ENCODE measurements at regions not wholly inside any gene's neighbourhood (a gene's known extent, or its start where the extent isn't known, plus 50 kb on each side); places are given as distances from the start of the nearest gene placed in this dataset.

DNA sequence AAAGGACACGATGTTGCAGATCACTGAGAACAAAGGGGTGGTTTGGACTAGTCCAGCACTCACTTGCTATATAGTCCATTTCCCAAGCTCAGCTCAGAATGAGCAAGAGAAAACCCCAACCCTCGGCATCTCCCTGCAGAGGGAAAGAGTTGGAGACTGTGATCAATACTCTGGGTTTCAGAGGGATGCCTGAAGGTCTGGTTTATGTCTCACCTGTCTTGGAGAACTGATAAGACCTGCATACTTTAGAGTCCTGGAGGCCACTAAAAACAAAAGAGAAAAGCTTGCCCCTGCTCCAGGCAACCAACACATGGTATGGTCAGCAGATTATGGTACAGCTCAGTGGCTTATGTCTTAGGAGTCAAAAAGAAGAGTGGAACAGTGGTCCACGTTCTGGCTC, 1006.9 kb downstream of the CDH9 start:
- Histone ChIP-seq H3K4me3 (ENCODE audit: low read depth, low read length) (no peak overlapping the region), H3K79me2 (no peaks in the 10 kb centered on the region), H3K9me3 (ENCODE audit: control insufficient read depth, low read length) (no peaks in the 10 kb centered on the region), H3K36me3 (ENCODE audit: control insufficient read depth, insufficient read depth, low read length) (no peaks in the 10 kb centered on the region), H3K9ac (no peak overlapping the region), H3K27ac (no peak overlapping the region), H3K4me1 (no peaks in the 10 kb centered on the region), H2AFZ (no peak overlapping the region), H3K4me2 (ENCODE audit: low read length) (no peak overlapping the region), H3K27me3 (ENCODE audit: control insufficient read depth, insufficient read depth, low read length) (no peaks in the 10 kb centered on the region)
- TF ChIP-seq, protein P1, sequence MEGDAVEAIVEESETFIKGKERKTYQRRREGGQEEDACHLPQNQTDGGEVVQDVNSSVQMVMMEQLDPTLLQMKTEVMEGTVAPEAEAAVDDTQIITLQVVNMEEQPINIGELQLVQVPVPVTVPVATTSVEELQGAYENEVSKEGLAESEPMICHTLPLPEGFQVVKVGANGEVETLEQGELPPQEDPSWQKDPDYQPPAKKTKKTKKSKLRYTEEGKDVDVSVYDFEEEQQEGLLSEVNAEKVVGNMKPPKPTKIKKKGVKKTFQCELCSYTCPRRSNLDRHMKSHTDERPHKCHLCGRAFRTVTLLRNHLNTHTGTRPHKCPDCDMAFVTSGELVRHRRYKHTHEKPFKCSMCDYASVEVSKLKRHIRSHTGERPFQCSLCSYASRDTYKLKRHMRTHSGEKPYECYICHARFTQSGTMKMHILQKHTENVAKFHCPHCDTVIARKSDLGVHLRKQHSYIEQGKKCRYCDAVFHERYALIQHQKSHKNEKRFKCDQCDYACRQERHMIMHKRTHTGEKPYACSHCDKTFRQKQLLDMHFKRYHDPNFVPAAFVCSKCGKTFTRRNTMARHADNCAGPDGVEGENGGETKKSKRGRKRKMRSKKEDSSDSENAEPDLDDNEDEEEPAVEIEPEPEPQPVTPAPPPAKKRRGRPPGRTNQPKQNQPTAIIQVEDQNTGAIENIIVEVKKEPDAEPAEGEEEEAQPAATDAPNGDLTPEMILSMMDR (IDR thresholded peaks at IDR 0.05): no peak

DNA sequence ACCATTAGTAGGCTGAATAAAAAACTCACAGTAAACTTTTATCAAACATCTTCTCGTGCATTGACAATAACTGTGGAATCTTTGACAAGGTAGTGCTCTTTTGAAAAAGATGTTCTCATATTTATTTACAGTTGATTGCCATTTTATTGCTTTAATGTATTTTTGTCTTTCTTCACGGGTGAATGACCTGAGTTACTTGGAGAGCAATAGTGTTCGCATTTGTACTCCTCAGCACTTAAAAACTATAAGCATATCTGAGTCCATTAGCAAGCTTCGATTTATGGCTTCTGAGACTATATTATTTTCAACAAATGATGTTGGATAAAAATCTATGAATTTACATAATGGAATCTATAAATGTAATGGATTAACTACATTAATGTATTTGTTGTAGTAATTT, 1012.3 kb downstream of the CDH9 start:
- no peaks in the 10 kb centered on the region for H3K79me2 ChIP-seq
- TF ChIP-seq, protein P1 (IDR thresholded peaks at IDR 0.05): no peak
- H3K27me3 ChIP-seq (ENCODE audit: control insufficient read depth, insufficient read depth, low read length): no peaks in the 10 kb centered on the region
- H3K27ac ChIP-seq: no peak overlapping the region
- no peak overlapping the region for H3K9ac ChIP-seq
- H3K9me3 ChIP-seq (ENCODE audit: control insufficient read depth, low read length): no peaks in the 10 kb centered on the region
- no peak overlapping the region for H3K4me2 ChIP-seq (ENCODE audit: low read length)
- no peak overlapping the region for H3K4me3 ChIP-seq (ENCODE audit: low read depth, low read length)
- H3K36me3 ChIP-seq (ENCODE audit: control insufficient read depth, insufficient read depth, low read length): no peaks in the 10 kb centered on the region
- H3K4me1 ChIP-seq: no peaks in the 10 kb centered on the region
- H2AFZ ChIP-seq: no peak overlapping the region

DNA sequence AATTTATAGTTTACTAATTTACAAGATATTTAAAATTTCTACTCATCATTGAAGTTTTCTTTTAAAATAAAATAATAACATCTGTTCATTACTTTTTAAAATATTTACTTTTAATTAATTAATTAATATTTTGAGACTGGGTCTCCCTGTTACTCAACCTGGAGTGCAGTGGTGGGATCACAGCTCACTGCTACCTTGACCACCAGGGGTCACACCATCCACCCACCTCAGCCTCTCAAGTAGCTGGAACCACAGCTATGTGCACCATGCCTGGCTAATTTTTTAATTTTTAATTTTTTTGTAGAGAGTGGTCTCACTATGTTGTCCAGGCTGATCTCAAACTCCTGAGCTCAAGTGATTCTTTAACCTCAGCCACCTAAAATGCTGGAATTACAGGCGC, 1013.6 kb downstream of the CDH9 start:
- Histone ChIP-seq H3K9ac (no peak overlapping the region), H3K27ac (no peak overlapping the region), H3K36me3 (ENCODE audit: control insufficient read depth, insufficient read depth, low read length) (no peaks in the 10 kb centered on the region), H3K4me2 (ENCODE audit: low read length) (no peak overlapping the region), H2AFZ (no peak overlapping the region), H3K27me3 (ENCODE audit: control insufficient read depth, insufficient read depth, low read length) (no peaks in the 10 kb centered on the region), H3K79me2 (no peaks in the 10 kb centered on the region), H3K9me3 (ENCODE audit: control insufficient read depth, low read length) (no peaks in the 10 kb centered on the region), H3K4me1 (no peaks in the 10 kb centered on the region), H3K4me3 (ENCODE audit: low read depth, low read length) (no peak overlapping the region)
- TF ChIP-seq, protein P1 (IDR thresholded peaks at IDR 0.05): no peak

DNA sequence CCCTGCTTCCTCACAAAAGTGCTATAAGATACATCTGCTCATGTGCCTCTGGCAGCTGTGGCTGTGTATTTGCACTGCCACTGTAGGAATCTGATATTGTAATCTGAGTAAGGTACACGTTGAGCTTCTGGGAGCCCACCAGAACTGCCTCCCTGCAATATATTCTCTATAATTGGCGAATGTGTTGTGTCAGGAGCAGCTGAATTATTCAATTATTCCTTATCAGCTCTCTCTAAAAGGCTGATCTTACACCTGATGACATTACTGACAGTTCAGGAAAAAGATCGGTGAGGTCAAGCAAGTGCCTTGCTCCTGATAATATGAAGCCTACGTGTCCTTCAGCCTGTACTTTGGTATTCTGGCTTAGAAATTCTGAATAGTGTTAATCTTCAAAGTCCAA, 1015.0 kb downstream of the CDH9 start:
- H3K79me2 ChIP-seq: no peaks in the 10 kb centered on the region
- H3K27ac ChIP-seq: no peak overlapping the region
- no peaks in the 10 kb centered on the region for H3K27me3 ChIP-seq (ENCODE audit: control insufficient read depth, insufficient read depth, low read length)
- no peaks in the 10 kb centered on the region for H3K36me3 ChIP-seq (ENCODE audit: control insufficient read depth, insufficient read depth, low read length)
- H2AFZ ChIP-seq: no peak overlapping the region
- H3K9ac ChIP-seq: no peak overlapping the region
- no peaks in the 10 kb centered on the region for H3K9me3 ChIP-seq (ENCODE audit: control insufficient read depth, low read length)
- H3K4me2 ChIP-seq (ENCODE audit: low read length): no peak overlapping the region
- no peaks in the 10 kb centered on the region for H3K4me1 ChIP-seq
- no peak overlapping the region for H3K4me3 ChIP-seq (ENCODE audit: low read depth, low read length)
- TF ChIP-seq, protein P1 (IDR thresholded peaks at IDR 0.05): no peak

GRCh38 chr5:26014206-26014605, 1024.2 kb downstream of the CDH9 start:
- H3K79me2 ChIP-seq: no peaks in the 10 kb centered on the region
- no peak overlapping the region for H3K4me3 ChIP-seq (ENCODE audit: low read depth, low read length)
- no peak overlapping the region for H3K27ac ChIP-seq
- no peak overlapping the region for H2AFZ ChIP-seq
- no peaks in the 10 kb centered on the region for H3K4me1 ChIP-seq
- TF ChIP-seq, protein P1 (IDR thresholded peaks at IDR 0.05): no peak
- no peak overlapping the region for H3K4me2 ChIP-seq (ENCODE audit: low read length)
- no peak overlapping the region for H3K9ac ChIP-seq
- no peaks in the 10 kb centered on the region for H3K9me3 ChIP-seq (ENCODE audit: control insufficient read depth, low read length)
- H3K36me3 ChIP-seq (ENCODE audit: control insufficient read depth, insufficient read depth, low read length): no peaks in the 10 kb centered on the region
- no peaks in the 10 kb centered on the region for H3K27me3 ChIP-seq (ENCODE audit: control insufficient read depth, insufficient read depth, low read length)

Data from parathyroid adenoma (tissue), 2 donors.